ENCODE measurements at regions not wholly inside any gene's neighbourhood (a gene's known extent, or its start where the extent isn't known, plus 50 kb on each side); places are given as distances from the start of the nearest gene placed in this dataset.

DNA sequence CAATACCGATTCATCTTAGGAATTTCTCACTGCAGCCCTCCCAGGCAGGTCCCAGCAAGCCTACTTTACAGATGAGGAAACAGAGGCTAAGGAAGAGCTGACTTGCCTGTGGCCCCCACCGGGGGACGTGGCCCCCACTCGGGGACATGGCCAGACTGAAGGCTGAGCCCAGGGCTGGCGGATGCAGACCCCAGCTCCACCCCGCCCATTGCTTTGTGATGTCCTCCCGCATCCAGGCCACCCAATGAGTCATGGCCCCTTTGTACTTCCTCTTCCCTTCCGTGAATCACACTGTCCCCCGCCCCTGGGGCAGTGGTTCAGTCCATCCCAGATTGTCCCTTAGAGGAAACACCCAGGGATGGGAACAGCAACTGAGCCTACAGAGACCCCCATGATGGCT, 116.0 kb upstream of the ANO1 start:
- ChIA-PET POLR2A (interaction anchor here (3.1 kb wide), 1 partner anchor 13 kb away, joined by 7 read pairs; no protein-coding TSS in a partner anchor), CTCF (interaction anchor here (0.9 to 1.3 kb wide), 2 partner anchors 13 to 43 kb away, joined by 3 to 4 read pairs; no protein-coding TSS in a partner anchor), RAD21 (ENCODE audit: low non-redundant PET in 1 of 2, low total read pairs in 2 of 2, uncharacterized antibody in 2 of 2, unreplicated experiment in 2 of 2) (interaction anchor here in 1 of 2 experiments (1.2 kb wide), 1 partner anchor 121 kb away, joined by 3 read pairs; no protein-coding TSS in a partner anchor)
- peak overlapping the region; percentile 45 for H2AFZ ChIP-seq (ENCODE audit: low read depth, low read length, poor library complexity, severe bottlenecking)
- H3K4me3 ChIP-seq (replicated peaks in 1 of 2; ENCODE audit: low read depth in 1 of 2, low read length in 2 of 2) = peak overlapping the region; percentile 31 to 56
- no peaks in the 10 kb centered on the region for H3K9me3 ChIP-seq (ENCODE audit: control insufficient read depth in 1 of 2, insufficient read depth in 1 of 2, low read depth in 1 of 2, low read length in 2 of 2)
- H3K27ac ChIP-seq (ENCODE audit: low read depth, low read length) = peak overlapping the region; percentile 31; the same call in 1 of the 2 replicates
- DNase-seq (ENCODE audit: low read depth, low spot score) (peak; percentile 77), ATAC-seq (peak; percentile 87)
- peaks cover 13 to 39% of the 10 kb centered on the region in 2 experiments for H3K4me1 ChIP-seq (ENCODE audit: control insufficient read depth in 1 of 2, insufficient read depth in 2 of 2, low read length in 2 of 2)
- peak overlapping the region; percentile 51 for H3K9ac ChIP-seq (ENCODE audit: low read length)
- no peaks in the 10 kb centered on the region for H4K20me1 ChIP-seq (ENCODE audit: insufficient read depth)
- no peaks in the 10 kb centered on the region for H3K9me2 ChIP-seq (ENCODE audit: insufficient read depth)
- peak; percentile 86 for TF ChIP-seq SP1 (IDR thresholded peaks at IDR 0.05; ENCODE audit: low read depth)
- no peak for TF ChIP-seq EGR1 (IDR thresholded peaks at IDR 0.05; ENCODE audit: low read depth)
- TF ChIP-seq, protein P1, sequence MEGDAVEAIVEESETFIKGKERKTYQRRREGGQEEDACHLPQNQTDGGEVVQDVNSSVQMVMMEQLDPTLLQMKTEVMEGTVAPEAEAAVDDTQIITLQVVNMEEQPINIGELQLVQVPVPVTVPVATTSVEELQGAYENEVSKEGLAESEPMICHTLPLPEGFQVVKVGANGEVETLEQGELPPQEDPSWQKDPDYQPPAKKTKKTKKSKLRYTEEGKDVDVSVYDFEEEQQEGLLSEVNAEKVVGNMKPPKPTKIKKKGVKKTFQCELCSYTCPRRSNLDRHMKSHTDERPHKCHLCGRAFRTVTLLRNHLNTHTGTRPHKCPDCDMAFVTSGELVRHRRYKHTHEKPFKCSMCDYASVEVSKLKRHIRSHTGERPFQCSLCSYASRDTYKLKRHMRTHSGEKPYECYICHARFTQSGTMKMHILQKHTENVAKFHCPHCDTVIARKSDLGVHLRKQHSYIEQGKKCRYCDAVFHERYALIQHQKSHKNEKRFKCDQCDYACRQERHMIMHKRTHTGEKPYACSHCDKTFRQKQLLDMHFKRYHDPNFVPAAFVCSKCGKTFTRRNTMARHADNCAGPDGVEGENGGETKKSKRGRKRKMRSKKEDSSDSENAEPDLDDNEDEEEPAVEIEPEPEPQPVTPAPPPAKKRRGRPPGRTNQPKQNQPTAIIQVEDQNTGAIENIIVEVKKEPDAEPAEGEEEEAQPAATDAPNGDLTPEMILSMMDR (IDR thresholded peaks at IDR 0.05 in 2 of 3, conservative IDR thresholded peaks at IDR 0.05 in 1 of 3; ENCODE audit: borderline replicate concordance in 1 of 3, insufficient read depth in 1 of 3, low read depth in 2 of 3, low read length in 2 of 3) = no peak
- no peak for TF ChIP-seq POLR2A (IDR thresholded peaks at IDR 0.05; ENCODE audit: borderline replicate concordance, extremely low read depth, insufficient read depth, insufficient read length)
- TF ChIP-seq SRF (IDR thresholded peaks at IDR 0.05; ENCODE audit: low read depth) = no peak; the same call in 1 of the 2 replicates
- TF ChIP-seq, protein P2, sequence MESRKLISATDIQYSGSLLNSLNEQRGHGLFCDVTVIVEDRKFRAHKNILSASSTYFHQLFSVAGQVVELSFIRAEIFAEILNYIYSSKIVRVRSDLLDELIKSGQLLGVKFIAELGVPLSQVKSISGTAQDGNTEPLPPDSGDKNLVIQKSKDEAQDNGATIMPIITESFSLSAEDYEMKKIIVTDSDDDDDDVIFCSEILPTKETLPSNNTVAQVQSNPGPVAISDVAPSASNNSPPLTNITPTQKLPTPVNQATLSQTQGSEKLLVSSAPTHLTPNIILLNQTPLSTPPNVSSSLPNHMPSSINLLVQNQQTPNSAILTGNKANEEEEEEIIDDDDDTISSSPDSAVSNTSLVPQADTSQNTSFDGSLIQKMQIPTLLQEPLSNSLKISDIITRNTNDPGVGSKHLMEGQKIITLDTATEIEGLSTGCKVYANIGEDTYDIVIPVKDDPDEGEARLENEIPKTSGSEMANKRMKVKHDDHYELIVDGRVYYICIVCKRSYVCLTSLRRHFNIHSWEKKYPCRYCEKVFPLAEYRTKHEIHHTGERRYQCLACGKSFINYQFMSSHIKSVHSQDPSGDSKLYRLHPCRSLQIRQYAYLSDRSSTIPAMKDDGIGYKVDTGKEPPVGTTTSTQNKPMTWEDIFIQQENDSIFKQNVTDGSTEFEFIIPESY (IDR thresholded peaks at IDR 0.05; ENCODE audit: extremely low read depth, insufficient replicate concordance, low read length) = peak; percentile 29
- TF ChIP-seq TCF7L2 (IDR thresholded peaks at IDR 0.05; ENCODE audit: borderline replicate concordance, extremely low read depth, insufficient read depth, insufficient read length) = peak; percentile 63
- TF ChIP-seq, protein P3, sequence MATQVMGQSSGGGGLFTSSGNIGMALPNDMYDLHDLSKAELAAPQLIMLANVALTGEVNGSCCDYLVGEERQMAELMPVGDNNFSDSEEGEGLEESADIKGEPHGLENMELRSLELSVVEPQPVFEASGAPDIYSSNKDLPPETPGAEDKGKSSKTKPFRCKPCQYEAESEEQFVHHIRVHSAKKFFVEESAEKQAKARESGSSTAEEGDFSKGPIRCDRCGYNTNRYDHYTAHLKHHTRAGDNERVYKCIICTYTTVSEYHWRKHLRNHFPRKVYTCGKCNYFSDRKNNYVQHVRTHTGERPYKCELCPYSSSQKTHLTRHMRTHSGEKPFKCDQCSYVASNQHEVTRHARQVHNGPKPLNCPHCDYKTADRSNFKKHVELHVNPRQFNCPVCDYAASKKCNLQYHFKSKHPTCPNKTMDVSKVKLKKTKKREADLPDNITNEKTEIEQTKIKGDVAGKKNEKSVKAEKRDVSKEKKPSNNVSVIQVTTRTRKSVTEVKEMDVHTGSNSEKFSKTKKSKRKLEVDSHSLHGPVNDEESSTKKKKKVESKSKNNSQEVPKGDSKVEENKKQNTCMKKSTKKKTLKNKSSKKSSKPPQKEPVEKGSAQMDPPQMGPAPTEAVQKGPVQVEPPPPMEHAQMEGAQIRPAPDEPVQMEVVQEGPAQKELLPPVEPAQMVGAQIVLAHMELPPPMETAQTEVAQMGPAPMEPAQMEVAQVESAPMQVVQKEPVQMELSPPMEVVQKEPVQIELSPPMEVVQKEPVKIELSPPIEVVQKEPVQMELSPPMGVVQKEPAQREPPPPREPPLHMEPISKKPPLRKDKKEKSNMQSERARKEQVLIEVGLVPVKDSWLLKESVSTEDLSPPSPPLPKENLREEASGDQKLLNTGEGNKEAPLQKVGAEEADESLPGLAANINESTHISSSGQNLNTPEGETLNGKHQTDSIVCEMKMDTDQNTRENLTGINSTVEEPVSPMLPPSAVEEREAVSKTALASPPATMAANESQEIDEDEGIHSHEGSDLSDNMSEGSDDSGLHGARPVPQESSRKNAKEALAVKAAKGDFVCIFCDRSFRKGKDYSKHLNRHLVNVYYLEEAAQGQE (IDR thresholded peaks at IDR 0.05; ENCODE audit: low read depth) = no peak
- no peak for TF ChIP-seq RAD21 (IDR thresholded peaks at IDR 0.05; ENCODE audit: low read depth)
- peak; percentile 42 for TF ChIP-seq YY1 (IDR thresholded peaks at IDR 0.05; ENCODE audit: extremely low read depth, insufficient replicate concordance, low read depth, low read length)
- peak; percentile 61 for TF ChIP-seq POLR2AphosphoS5 (IDR thresholded peaks at IDR 0.05; ENCODE audit: low read depth, low read length)
- peak; percentile 76; the same call in 1 of the 2 replicates for TF ChIP-seq CBX3 (IDR thresholded peaks at IDR 0.05; ENCODE audit: low read depth)
- TF ChIP-seq, protein P4, sequence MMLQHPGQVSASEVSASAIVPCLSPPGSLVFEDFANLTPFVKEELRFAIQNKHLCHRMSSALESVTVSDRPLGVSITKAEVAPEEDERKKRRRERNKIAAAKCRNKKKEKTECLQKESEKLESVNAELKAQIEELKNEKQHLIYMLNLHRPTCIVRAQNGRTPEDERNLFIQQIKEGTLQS (IDR thresholded peaks at IDR 0.05) = no peak
- TF ChIP-seq JUND (IDR thresholded peaks at IDR 0.05) = peak; percentile 97
- TF ChIP-seq, protein P5, sequence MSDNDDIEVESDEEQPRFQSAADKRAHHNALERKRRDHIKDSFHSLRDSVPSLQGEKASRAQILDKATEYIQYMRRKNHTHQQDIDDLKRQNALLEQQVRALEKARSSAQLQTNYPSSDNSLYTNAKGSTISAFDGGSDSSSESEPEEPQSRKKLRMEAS (IDR thresholded peaks at IDR 0.05) = no peak; the same call in none of the 2 replicates
- no peak for TF ChIP-seq CEBPB (IDR thresholded peaks at IDR 0.05; ENCODE audit: low read depth)
- TF ChIP-seq FOSL1 (IDR thresholded peaks at IDR 0.05; ENCODE audit: low read depth) = peak; percentile 93
- no peak for TF ChIP-seq ZFX (IDR thresholded peaks at IDR 0.05)
- no peak for TF ChIP-seq EZH2phosphoT487 (IDR thresholded peaks at IDR 0.05; ENCODE audit: borderline replicate concordance)
- no peaks in the 10 kb centered on the region for H3K27me3 ChIP-seq (ENCODE audit: insufficient read depth, low read length)
- H3K79me2 ChIP-seq (ENCODE audit: insufficient read depth, low read length) = no peaks in the 10 kb centered on the region
- no peaks in the 10 kb centered on the region for H3K36me3 ChIP-seq (ENCODE audit: control insufficient read depth in 1 of 2, insufficient read depth in 2 of 2, low read length in 2 of 2)
- peak overlapping the region; percentile 89 for H3K4me2 ChIP-seq (ENCODE audit: low read length)
- intact Hi-C loops (cut with micrococcal nuclease) = no loop called here
- no TSS peak for BruUV-seq (replicated peaks)

All from HCT116 (cell line).